Ovary (tissue), 1 donor: ENCODE measurements at regions not wholly inside any gene's neighbourhood (a gene's known extent, or its start where the extent isn't known, plus 50 kb on each side); places are given as distances from the start of the nearest gene placed in this dataset.

Experiments used
- EP300 ChIP-seq: sonication (generic); formaldehyde crosslinking; IDR thresholded peaks from one replicate; pipeline ENCODE4 v1.6.1; 2017; ENCODE audit warnings: antibody characterized with exemption
- POLR2A ChIP-seq: fragments of 450-650 bp; IDR thresholded peaks from one replicate; pipeline ENCODE4 v1.6.1; 2017; ENCODE audit warnings: antibody characterized with exemption, mild to moderate bottlenecking, moderate library complexity

GRCh38 chr11:103716363-103716762 is 320.1 kb upstream of the DDI1 start:
- TF ChIP-seq POLR2A = no peak
- no peak for TF ChIP-seq EP300
